BJ (cell line): ENCODE measurements at regions not wholly inside any gene's neighbourhood (a gene's known extent, or its start where the extent isn't known, plus 50 kb on each side); places are given as distances from the start of the nearest gene placed in this dataset.

Source experiments
- CTCF ChIA-PET: fragments of 350-600 bp; formaldehyde crosslinking; extraction: SDS; loops from one replicate; lab custom pipeline; 2021; ENCODE audit warnings: antibody characterized with exemption, inconsistent platforms; lab: Yijun Ruan, JAX
- POLR2A ChIA-PET: fragments of 300-600 bp; sonication (Branson Sonifier 250); formaldehyde crosslinking; extraction: SDS; loops from one replicate; lab custom pipeline; 2021; ENCODE audit warnings: antibody characterized with exemption; lab: Charles Lee
- DNase-seq: peaks from one replicate; pipeline ENCODE4 v3.0.0-alpha.2; 2011; ENCODE audit warnings: low read depth
- H3K27me3 ChIP-seq: 2 replicates; pipeline ENCODE4 v1.6.0; 2011; ENCODE audit warnings: low read length; ENCODE audit not compliant: control insufficient read depth, insufficient read depth
- H3K36me3 ChIP-seq: 2 replicates; pipeline ENCODE4 v1.5.1; 2011; ENCODE audit warnings: low read length; ENCODE audit not compliant: control insufficient read depth, insufficient read depth
- H3K4me3 ChIP-seq: 2 replicates; pipeline ENCODE4 v1.5.1; 2011; ENCODE audit warnings: low read depth, mild to moderate bottlenecking, control low read depth, low read length
- TF ChIP-seq, protein P1 (sequence below): IDR thresholded peaks from 2 replicates; pipeline ENCODE4 v1.5.1; 2011; ENCODE audit warnings: low read depth, mild to moderate bottlenecking, control low read depth, inconsistent platforms, low read length, moderate library complexity; ENCODE audit not compliant: insufficient read depth

DNA sequence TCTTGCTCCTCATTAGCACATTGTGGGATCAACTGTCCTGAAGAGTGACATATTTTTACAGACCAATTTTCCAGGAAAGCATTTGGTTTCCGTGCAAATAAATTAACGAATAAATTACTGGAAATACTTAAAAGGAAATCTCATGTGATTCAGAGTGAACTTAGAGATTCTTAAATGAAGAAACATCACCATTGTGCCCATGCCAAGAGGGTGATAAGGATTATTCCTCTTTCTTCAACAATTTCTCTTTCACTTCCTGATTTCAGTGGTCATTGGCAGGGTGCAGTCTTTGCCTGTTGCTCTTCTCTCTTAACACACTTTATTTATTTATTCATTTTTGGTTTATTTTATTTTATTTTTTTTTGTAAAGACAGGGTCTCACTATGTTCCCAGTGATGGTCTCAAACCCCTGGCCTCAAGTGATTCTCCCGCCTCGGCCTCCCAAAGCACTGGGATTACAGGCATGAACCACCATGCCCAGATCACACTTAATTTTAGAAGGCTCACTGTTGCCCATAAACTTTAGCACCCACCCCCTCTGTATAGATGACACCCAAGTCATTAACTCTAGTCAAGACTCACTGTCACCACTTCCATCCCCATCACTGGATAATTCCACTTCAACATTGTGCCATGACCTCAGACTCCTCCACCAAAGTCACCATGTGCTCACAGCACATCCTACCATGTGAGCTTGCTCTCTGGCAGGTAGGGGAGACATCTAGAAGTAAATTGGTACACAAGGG, 92.6 kb upstream of the CERS6 start:
- CTCF ChIA-PET: no interaction called here
- no peaks in the 10 kb centered on the region for H3K36me3 ChIP-seq
- no peaks in the 10 kb centered on the region for H3K27me3 ChIP-seq
- no peak for DNase-seq
- POLR2A ChIA-PET: no interaction called here
- TF ChIP-seq, protein P1, sequence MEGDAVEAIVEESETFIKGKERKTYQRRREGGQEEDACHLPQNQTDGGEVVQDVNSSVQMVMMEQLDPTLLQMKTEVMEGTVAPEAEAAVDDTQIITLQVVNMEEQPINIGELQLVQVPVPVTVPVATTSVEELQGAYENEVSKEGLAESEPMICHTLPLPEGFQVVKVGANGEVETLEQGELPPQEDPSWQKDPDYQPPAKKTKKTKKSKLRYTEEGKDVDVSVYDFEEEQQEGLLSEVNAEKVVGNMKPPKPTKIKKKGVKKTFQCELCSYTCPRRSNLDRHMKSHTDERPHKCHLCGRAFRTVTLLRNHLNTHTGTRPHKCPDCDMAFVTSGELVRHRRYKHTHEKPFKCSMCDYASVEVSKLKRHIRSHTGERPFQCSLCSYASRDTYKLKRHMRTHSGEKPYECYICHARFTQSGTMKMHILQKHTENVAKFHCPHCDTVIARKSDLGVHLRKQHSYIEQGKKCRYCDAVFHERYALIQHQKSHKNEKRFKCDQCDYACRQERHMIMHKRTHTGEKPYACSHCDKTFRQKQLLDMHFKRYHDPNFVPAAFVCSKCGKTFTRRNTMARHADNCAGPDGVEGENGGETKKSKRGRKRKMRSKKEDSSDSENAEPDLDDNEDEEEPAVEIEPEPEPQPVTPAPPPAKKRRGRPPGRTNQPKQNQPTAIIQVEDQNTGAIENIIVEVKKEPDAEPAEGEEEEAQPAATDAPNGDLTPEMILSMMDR: no peak
- no peak overlapping the region for H3K4me3 ChIP-seq

DNA sequence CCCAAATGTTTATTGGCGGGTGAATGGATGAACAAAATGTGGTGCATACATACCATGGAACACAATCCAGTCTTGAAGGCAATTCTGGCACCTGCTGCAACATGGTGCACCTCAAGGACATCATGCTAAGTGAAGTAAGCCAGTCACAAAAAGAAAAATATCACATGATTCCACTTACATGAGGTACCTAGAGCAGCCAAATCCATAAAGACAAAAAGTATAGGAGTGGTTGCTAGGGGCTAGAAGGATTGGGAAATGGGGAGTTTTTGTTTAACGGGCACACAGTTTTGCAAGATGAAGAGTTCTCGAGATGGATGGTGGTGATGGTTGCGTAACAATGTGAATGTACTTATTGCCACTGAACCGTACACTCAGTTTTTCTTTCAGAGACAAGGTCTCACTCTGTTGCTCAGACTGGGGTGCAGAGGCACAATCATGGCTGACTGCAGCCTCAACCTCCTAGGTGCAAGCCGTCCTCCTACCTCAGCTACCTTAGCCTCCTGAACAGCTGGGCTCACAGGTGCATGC, 90.9 kb upstream of the CERS6 start:
- CTCF ChIA-PET: interaction anchor here (1.8 kb wide), 1 partner anchor 9 kb away, joined by 5 read pairs; no protein-coding TSS in a partner anchor
- POLR2A ChIA-PET: no interaction called here
- H3K27me3 ChIP-seq: no peaks in the 10 kb centered on the region
- no peak for DNase-seq
- TF ChIP-seq, protein P1: no peak
- no peak overlapping the region for H3K4me3 ChIP-seq
- H3K36me3 ChIP-seq: no peaks in the 10 kb centered on the region

DNA sequence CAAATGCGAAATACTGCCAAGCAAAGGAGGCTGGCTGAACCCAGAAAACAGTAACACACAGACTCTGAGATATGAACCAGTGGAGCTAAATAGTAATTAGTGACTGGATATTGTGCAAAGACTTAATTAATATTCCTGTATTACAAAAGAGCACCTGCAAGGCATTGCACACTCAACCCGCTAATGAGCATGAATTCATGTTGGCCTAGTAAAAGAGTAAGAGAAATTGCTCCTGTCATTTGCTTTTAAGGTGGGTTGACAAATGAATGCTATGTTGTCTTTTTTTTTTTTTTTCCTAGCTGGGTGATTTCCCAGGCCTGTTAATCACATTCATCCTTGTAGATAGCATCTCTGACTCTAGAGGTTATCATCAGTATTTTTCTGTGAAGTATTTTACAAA, 87.0 kb upstream of the CERS6 start:
- H3K27me3 ChIP-seq: no peaks in the 10 kb centered on the region
- H3K4me3 ChIP-seq: no peak overlapping the region
- TF ChIP-seq, protein P1: no peak
- POLR2A ChIA-PET: no interaction called here
- H3K36me3 ChIP-seq: no peaks in the 10 kb centered on the region
- CTCF ChIA-PET: no interaction called here
- DNase-seq: no peak

DNA sequence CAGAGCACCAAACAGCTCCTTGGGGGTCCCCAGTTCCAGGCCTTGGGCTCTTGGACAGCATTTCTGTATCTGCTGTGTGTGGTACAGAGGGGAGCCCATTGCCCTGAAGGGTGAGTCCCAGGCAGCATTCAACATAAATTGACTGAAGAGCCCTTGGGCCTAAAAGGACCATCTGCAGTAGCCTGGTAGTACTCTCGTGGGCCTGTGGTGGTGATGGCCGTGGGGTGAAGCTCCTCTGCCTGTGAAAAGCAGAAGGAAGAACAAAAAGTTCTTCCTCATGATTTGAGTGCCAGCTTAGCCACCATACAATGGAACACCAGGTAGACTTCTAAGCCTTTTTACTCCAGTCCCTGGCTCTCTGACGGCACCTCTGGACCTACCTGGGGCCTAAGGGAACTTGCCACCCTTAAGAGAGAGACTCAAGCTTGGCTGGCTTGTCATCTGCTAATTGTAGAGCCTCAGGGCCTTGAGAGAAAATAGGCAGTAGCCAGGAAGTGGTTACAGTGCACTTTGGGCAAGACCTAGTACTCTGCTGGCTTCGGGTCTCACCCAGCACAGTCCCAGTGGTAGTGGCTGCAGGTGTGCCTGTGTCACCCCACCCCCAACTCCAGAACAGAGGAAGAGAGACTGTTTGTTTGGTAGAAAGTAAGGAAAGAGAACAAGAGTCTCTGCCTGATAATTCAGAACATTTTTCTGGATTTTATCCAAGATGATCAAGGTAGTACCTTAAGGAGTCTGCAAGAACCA, 84.6 kb upstream of the CERS6 start:
- no peaks in the 10 kb centered on the region for H3K27me3 ChIP-seq
- no peaks in the 10 kb centered on the region for H3K36me3 ChIP-seq
- no peak for DNase-seq
- CTCF ChIA-PET: no interaction called here
- no peak overlapping the region for H3K4me3 ChIP-seq
- POLR2A ChIA-PET: no interaction called here
- TF ChIP-seq, protein P1: no peak

DNA sequence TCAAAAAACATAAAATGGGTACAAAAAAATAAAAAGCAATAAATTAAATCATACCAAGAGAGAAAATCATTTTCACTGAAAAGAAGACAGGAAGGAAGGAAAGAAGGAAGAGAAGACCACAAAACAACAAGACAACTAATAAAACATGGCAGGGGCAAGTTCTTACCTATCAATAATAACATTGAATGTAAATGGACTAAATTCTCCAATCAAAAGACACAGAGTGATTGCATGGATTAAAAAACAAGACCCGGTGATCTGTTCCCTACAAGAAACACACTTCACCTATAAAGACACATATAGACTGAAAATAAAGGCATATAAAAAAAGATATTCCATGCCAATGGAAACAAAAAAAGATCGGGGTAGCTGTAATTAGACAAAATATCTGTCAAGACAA, 82.6 kb upstream of the CERS6 start:
- ChIA-PET CTCF (interaction anchor here (0.6 kb wide), 1 partner anchor 295 kb away, joined by 3 read pairs; no protein-coding TSS in a partner anchor), POLR2A (no interaction called here)
- TF ChIP-seq, protein P1: no peak
- Histone ChIP-seq H3K4me3 (no peak overlapping the region), H3K36me3 (no peaks in the 10 kb centered on the region), H3K27me3 (no peaks in the 10 kb centered on the region)
- DNase-seq: no peak
